ENCODE measurements at regions not wholly inside any gene's neighbourhood (a gene's known extent, or its start where the extent isn't known, plus 50 kb on each side); places are given as distances from the start of the nearest gene placed in this dataset.

DNA sequence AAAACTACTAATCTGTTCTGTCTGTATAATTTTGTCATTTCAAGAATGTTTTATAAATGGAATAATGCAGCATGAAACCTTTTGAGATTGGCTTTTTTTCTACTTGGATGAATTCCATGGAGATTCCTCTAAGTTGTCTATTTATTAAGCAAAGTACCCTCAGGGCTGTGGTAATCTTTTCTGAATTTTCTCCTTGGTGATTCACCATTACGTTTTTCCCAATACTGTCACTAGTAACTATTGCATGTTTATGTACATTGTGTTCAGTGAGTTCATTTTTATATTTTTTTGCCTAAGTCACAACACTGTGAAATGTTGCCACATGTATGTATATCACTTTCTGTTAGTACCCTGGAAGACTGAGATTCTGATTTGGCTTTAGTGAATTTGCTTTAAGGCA is 177.0 kb upstream of the GRIN3A start (continued):
- TF ChIP-seq, protein P1, sequence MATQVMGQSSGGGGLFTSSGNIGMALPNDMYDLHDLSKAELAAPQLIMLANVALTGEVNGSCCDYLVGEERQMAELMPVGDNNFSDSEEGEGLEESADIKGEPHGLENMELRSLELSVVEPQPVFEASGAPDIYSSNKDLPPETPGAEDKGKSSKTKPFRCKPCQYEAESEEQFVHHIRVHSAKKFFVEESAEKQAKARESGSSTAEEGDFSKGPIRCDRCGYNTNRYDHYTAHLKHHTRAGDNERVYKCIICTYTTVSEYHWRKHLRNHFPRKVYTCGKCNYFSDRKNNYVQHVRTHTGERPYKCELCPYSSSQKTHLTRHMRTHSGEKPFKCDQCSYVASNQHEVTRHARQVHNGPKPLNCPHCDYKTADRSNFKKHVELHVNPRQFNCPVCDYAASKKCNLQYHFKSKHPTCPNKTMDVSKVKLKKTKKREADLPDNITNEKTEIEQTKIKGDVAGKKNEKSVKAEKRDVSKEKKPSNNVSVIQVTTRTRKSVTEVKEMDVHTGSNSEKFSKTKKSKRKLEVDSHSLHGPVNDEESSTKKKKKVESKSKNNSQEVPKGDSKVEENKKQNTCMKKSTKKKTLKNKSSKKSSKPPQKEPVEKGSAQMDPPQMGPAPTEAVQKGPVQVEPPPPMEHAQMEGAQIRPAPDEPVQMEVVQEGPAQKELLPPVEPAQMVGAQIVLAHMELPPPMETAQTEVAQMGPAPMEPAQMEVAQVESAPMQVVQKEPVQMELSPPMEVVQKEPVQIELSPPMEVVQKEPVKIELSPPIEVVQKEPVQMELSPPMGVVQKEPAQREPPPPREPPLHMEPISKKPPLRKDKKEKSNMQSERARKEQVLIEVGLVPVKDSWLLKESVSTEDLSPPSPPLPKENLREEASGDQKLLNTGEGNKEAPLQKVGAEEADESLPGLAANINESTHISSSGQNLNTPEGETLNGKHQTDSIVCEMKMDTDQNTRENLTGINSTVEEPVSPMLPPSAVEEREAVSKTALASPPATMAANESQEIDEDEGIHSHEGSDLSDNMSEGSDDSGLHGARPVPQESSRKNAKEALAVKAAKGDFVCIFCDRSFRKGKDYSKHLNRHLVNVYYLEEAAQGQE (IDR thresholded peaks at IDR 0.05; ENCODE audit: borderline replicate concordance in 1 of 2, low read depth in 1 of 2, low read length in 2 of 2) = no peak
- TF ChIP-seq, protein P2, sequence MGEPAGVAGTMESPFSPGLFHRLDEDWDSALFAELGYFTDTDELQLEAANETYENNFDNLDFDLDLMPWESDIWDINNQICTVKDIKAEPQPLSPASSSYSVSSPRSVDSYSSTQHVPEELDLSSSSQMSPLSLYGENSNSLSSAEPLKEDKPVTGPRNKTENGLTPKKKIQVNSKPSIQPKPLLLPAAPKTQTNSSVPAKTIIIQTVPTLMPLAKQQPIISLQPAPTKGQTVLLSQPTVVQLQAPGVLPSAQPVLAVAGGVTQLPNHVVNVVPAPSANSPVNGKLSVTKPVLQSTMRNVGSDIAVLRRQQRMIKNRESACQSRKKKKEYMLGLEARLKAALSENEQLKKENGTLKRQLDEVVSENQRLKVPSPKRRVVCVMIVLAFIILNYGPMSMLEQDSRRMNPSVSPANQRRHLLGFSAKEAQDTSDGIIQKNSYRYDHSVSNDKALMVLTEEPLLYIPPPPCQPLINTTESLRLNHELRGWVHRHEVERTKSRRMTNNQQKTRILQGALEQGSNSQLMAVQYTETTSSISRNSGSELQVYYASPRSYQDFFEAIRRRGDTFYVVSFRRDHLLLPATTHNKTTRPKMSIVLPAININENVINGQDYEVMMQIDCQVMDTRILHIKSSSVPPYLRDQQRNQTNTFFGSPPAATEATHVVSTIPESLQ (CRISPR knock-in tag; conservative IDR thresholded peaks at IDR 0.05) = no peak
- TF ChIP-seq KLF16 (CRISPR knock-in tag; IDR thresholded peaks at IDR 0.05) = no peak

DNA sequence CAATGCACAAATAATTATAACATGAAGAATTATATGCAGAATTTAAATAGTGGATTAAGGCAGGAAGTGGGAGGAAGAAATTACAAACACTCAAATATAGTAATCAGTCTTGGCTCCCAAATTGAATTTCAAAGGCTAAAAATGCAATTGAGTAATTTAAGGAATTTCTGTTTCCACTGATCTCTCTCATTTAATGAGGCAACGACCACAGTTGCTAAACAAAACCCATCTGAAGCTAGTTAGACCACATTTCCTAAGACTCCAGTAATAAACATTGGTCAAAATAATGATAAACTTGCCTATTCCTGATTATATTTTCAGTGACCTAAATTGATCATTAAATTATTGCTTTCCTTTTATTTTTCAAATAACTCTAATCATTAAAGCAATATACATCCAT is 174.3 kb upstream of the GRIN3A start:
- in situ Hi-C loops (cut with HindIII; ENCODE audit: extremely low pct_ligation_motif_present, low pct_unique_long_range_greater_than_20kb) (no loop called here), intact Hi-C loops (cut with micrococcal nuclease; ENCODE audit: unreplicated experiment) (no loop called here)
- no peak overlapping the region for H3K4me3 ChIP-seq (replicated peaks in 1 of 3; ENCODE audit: insufficient read depth in 1 of 3, low read depth in 2 of 3, low read length in 3 of 3)
- no peak overlapping the region for H3K27ac ChIP-seq (ENCODE audit: extremely low read length, insufficient read depth, low read length)
- no peaks in the 10 kb centered on the region for H3K27me3 ChIP-seq (ENCODE audit: control insufficient read depth in 1 of 2, insufficient read depth in 2 of 2, low read length in 2 of 2)
- FAIRE-seq (no peak), ATAC-seq (no peak), DNase-seq (ENCODE audit: low spot score) (no peak)
- BruUV-seq (replicated peaks) = no TSS peak
- no peak overlapping the region for H3K4me2 ChIP-seq (ENCODE audit: low read depth, low read length)
- WGBS (ENCODE audit: low lambda C conversion rate) = 0% methylated on average over 1 of the region's 1 CpG
- H3K4me1 ChIP-seq (ENCODE audit: insufficient read depth, low read length) = no peaks in the 10 kb centered on the region
- ChIA-PET CTCF (ENCODE audit: low intra/inter-chr PET ratio, low total read pairs) (no interaction called here), POLR2A (no interaction called here)
- H3K79me2 ChIP-seq (ENCODE audit: insufficient read depth, low read length) = no peaks in the 10 kb centered on the region
- no peaks in the 10 kb centered on the region for H3K36me3 ChIP-seq (replicated peaks in 1 of 2; ENCODE audit: control insufficient read depth in 1 of 2, insufficient read depth in 2 of 2, low read length in 2 of 2)
- H3K9ac ChIP-seq (ENCODE audit: insufficient read depth, low read depth, low read length) = no peak overlapping the region
- H4K20me1 ChIP-seq (ENCODE audit: insufficient read depth, low read length) = no peaks in the 10 kb centered on the region
- H2AFZ ChIP-seq (ENCODE audit: low read length) = no peak overlapping the region
- no peaks in the 10 kb centered on the region for H3K9me3 ChIP-seq (ENCODE audit: low read length)
- TF ChIP-seq ZNF616 (CRISPR knock-in tag; IDR thresholded peaks at IDR 0.05; ENCODE audit: low read depth) (no peak), GATA4 (IDR thresholded peaks at IDR 0.05; ENCODE audit: borderline replicate concordance, low read depth) (no peak), ETV6 (CRISPR knock-in tag; conservative IDR thresholded peaks at IDR 0.05) (no peak), ZNF530 (CRISPR knock-in tag; IDR thresholded peaks at IDR 0.05; ENCODE audit: low read depth) (no peak), ARNT (IDR thresholded peaks at IDR 0.05) (no peak), ZNF451 (CRISPR knock-in tag; IDR thresholded peaks at IDR 0.05) (no peak), SMC3 (IDR thresholded peaks at IDR 0.05; ENCODE audit: low read length) (no peak), ZNF260 (CRISPR knock-in tag; IDR thresholded peaks at IDR 0.05; ENCODE audit: borderline replicate concordance, low read depth) (no peak), MYNN (CRISPR knock-in tag; IDR thresholded peaks at IDR 0.05; ENCODE audit: low read depth) (no peak), ZNF343 (CRISPR knock-in tag; IDR thresholded peaks at IDR 0.05) (no peak), ZBTB8A (CRISPR knock-in tag; IDR thresholded peaks at IDR 0.05; ENCODE audit: borderline replicate concordance, low read depth) (no peak), RFXANK (CRISPR knock-in tag; IDR thresholded peaks at IDR 0.05) (no peak), NR2F2 (IDR thresholded peaks at IDR 0.05; ENCODE audit: borderline replicate concordance, low read depth) (no peak)
- TF ChIP-seq, protein P3, sequence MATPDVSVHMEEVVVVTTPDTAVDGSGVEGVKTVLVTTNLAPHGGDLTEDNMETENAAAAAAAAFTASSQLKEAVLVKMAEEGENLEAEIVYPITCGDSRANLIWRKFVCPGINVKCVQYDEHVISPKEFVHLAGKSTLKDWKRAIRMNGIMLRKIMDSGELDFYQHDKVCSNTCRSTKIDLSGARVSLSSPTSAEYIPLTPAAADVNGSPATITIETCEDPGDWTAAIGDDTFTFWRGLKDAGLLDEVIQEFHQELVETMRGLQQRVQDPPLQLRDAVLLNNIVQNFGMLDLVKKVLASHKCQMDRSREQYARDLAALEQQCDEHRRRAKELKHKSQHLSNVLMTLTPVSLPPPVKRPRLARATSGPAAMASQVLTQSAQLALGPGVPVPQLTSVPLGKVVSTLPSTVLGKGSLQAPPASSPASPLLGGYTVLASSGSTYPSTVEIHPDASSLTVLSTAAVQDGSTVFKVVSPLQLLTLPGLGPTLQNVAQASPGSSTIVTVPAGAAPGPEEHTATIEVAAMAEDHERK (CRISPR knock-in tag; IDR thresholded peaks at IDR 0.05; ENCODE audit: low read depth) = no peak
- TF ChIP-seq, protein P4, sequence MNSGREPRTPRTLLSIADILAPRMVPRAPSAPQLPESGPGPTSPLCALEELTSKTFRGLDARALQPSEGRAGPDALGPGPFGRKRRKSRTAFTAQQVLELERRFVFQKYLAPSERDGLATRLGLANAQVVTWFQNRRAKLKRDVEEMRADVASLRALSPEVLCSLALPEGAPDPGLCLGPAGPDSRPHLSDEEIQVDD (CRISPR knock-in tag; IDR thresholded peaks at IDR 0.05; ENCODE audit: borderline replicate concordance) = no peak

Measured in HepG2 (cell line).